Neural cell (in vitro differentiated cells): ENCODE measurements at regions not wholly inside any gene's neighbourhood (a gene's known extent, or its start where the extent isn't known, plus 50 kb on each side); places are given as distances from the start of the nearest gene placed in this dataset.

ENCODE experiments used
- H2AFZ ChIP-seq: fragments of 200-600, 300-800 bp; sonication (generic), shearing (Covaris generic); 2 replicates; pipeline ENCODE4 v1.6.0; 2014; ENCODE audit warnings: low read depth, mild to moderate bottlenecking, antibody characterized with exemption, low read length, moderate library complexity
- H3F3A ChIP-seq: fragments of 200-600 bp; shearing (Covaris generic); 2 replicates; pipeline ENCODE4 v1.6.1; 2016; ENCODE audit warnings: mild to moderate bottlenecking, moderate library complexity, mixed read lengths, antibody characterized with exemption, low read length; ENCODE audit not compliant: insufficient read depth, poor library complexity, severe bottlenecking
- H3K27ac ChIP-seq: fragments of 200-600, 300-800 bp; sonication (generic), shearing (Covaris generic); 2 replicates; pipeline ENCODE4 v1.5.1; 2014; ENCODE audit warnings: mild to moderate bottlenecking, low read length, moderate library complexity
- H3K27me3 ChIP-seq: fragments of 300-800, 200-600 bp; sonication (generic), shearing (Covaris generic); 2 replicates; pipeline ENCODE4 v1.6.0; 2014; ENCODE audit warnings: mild to moderate bottlenecking, low read depth, low read length, moderate library complexity; ENCODE audit not compliant: insufficient read depth
- H3K36me3 ChIP-seq: fragments of 300-800, 200-600 bp; sonication (generic), shearing (Covaris generic); 2 replicates; pipeline ENCODE4 v1.5.1; 2014; ENCODE audit warnings: mild to moderate bottlenecking, antibody characterized with exemption, low read length, moderate library complexity; ENCODE audit not compliant: insufficient read depth
- H3K4me2 ChIP-seq: fragments of 300-800, 200-600 bp; sonication (generic), shearing (Covaris generic); 2 replicates; pipeline ENCODE4 v1.6.0; 2014; ENCODE audit warnings: mild to moderate bottlenecking, low read length
- H3K4me3 ChIP-seq: fragments of 300-800, 200-600 bp; sonication (generic), shearing (Covaris generic); 2 replicates; pipeline ENCODE4 v1.5.1; 2014; ENCODE audit warnings: mild to moderate bottlenecking, low read length, moderate library complexity
- H3K79me2 ChIP-seq: fragments of 200-600 bp; shearing (Covaris generic); replicated peaks from 2 replicates; pipeline ENCODE4 v1.6.0; 2014; ENCODE audit warnings: mild to moderate bottlenecking, low read length, moderate library complexity; ENCODE audit not compliant: insufficient read depth
- H3K9ac ChIP-seq: fragments of 300-800, 200-600 bp; sonication (generic), shearing (Covaris generic); 2 replicates; pipeline ENCODE4 v1.6.1; 2016; ENCODE audit warnings: mild to moderate bottlenecking, low read length, mixed read lengths
- H3K9me2 ChIP-seq: fragments of 200-600 bp; shearing (Covaris generic); 2 replicates; pipeline ENCODE4 v1.6.1; 2016; ENCODE audit warnings: mild to moderate bottlenecking, low read length, mixed read lengths; ENCODE audit not compliant: insufficient read depth
- H3K9me3 ChIP-seq: fragments of 200-600, 300-800 bp; sonication (generic), shearing (Covaris generic); 2 replicates; pipeline ENCODE4 v1.6.1; 2016; ENCODE audit warnings: mild to moderate bottlenecking, mixed run types, low read length, moderate library complexity, mixed read lengths
- H4K20me1 ChIP-seq: fragments of 200-600 bp; shearing (Covaris generic); 2 replicates; pipeline ENCODE4 v1.6.1; 2016; ENCODE audit warnings: mild to moderate bottlenecking, mixed run types; ENCODE audit not compliant: insufficient read depth
- EP300 ChIP-seq: fragments of 450-650 bp; conservative IDR thresholded peaks from 2 replicates; pipeline ENCODE4 v1.6.1; 2014; ENCODE audit warnings: antibody characterized with exemption, mild to moderate bottlenecking, moderate library complexity; ENCODE audit not compliant: poor library complexity, severe bottlenecking
- EZH2 ChIP-seq: fragments of 200-600, 300-800 bp; shearing (Covaris generic), sonication (generic); IDR thresholded peaks from 2 replicates; pipeline ENCODE4 v1.6.1; 2014; ENCODE audit warnings: antibody characterized with exemption, low read length, borderline replicate concordance, mild to moderate bottlenecking; ENCODE audit not compliant: insufficient read depth, poor library complexity, severe bottlenecking
- MXI1 ChIP-seq: fragments of 450-650 bp; conservative IDR thresholded peaks from 2 replicates; pipeline ENCODE4 v1.6.1; 2014; ENCODE audit warnings: antibody characterized with exemption, mild to moderate bottlenecking; ENCODE audit not compliant: poor library complexity, severe bottlenecking
- POLR2AphosphoS5 ChIP-seq: IDR thresholded peaks from 2 replicates; pipeline ENCODE4 v1.6.1; 2012
- RAD21 ChIP-seq: fragments of 450-650 bp; conservative IDR thresholded peaks from 2 replicates; pipeline ENCODE4 v1.6.1; 2014; ENCODE audit warnings: antibody characterized with exemption, mild to moderate bottlenecking, moderate library complexity
- SMC3 ChIP-seq: fragments of 450-650 bp; conservative IDR thresholded peaks from 2 replicates; pipeline ENCODE4 v1.6.1; 2014; ENCODE audit warnings: antibody characterized with exemption, mild to moderate bottlenecking, moderate library complexity; ENCODE audit not compliant: poor library complexity
- TAF1 ChIP-seq: IDR thresholded peaks from 2 replicates; pipeline ENCODE4 v1.6.1; 2012; ENCODE audit warnings: low read depth
- TF ChIP-seq, protein P1 (sequence below): fragments of 450-650 bp; IDR thresholded peaks from 2 replicates; pipeline ENCODE4 v1.5.1; 2014; ENCODE audit warnings: antibody characterized with exemption, mild to moderate bottlenecking, moderate library complexity; ENCODE audit not compliant: poor library complexity, severe bottlenecking
- TF ChIP-seq, protein P2 (sequence below): IDR thresholded peaks from 2 replicates; pipeline ENCODE4 v1.6.1; 2012; ENCODE audit warnings: borderline replicate concordance

DNA sequence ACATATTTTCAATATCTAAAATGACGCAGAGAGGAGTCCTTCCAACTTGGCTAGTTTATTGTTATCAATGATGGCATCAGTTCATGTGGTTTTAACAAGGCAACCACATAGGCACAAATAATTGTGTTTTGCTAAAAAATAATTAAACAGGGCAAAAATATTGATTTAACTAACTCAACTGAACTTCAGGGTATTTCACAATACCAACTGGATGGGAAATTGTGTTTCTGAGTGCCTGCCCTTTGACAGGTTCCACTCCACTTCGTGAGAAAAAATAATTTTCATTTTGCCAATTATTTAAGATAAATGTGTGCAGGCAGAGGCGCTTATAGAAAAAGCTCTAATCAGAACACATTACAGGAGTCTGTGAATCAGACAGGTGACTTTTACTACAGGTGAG lies 689.3 kb upstream of the CCDC54 start:
- no peaks in the 10 kb centered on the region for H3F3A ChIP-seq
- no peaks in the 10 kb centered on the region for H3K9me3 ChIP-seq
- H3K9ac ChIP-seq, result no peak overlapping the region
- no peaks in the 10 kb centered on the region for H3K9me2 ChIP-seq
- H3K4me2 ChIP-seq, result no peak overlapping the region
- no peak overlapping the region for H3K27ac ChIP-seq
- no peak overlapping the region for H2AFZ ChIP-seq
- no peaks in the 10 kb centered on the region for H3K27me3 ChIP-seq
- no peak overlapping the region for H3K4me3 ChIP-seq
- TF ChIP-seq TAF1 (no peak), POLR2AphosphoS5 (no peak), EP300 (no peak), EZH2 (no peak), SMC3 (no peak), MXI1 (no peak), RAD21 (no peak)
- TF ChIP-seq, protein P1, sequence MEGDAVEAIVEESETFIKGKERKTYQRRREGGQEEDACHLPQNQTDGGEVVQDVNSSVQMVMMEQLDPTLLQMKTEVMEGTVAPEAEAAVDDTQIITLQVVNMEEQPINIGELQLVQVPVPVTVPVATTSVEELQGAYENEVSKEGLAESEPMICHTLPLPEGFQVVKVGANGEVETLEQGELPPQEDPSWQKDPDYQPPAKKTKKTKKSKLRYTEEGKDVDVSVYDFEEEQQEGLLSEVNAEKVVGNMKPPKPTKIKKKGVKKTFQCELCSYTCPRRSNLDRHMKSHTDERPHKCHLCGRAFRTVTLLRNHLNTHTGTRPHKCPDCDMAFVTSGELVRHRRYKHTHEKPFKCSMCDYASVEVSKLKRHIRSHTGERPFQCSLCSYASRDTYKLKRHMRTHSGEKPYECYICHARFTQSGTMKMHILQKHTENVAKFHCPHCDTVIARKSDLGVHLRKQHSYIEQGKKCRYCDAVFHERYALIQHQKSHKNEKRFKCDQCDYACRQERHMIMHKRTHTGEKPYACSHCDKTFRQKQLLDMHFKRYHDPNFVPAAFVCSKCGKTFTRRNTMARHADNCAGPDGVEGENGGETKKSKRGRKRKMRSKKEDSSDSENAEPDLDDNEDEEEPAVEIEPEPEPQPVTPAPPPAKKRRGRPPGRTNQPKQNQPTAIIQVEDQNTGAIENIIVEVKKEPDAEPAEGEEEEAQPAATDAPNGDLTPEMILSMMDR, result no peak
- TF ChIP-seq, protein P2, sequence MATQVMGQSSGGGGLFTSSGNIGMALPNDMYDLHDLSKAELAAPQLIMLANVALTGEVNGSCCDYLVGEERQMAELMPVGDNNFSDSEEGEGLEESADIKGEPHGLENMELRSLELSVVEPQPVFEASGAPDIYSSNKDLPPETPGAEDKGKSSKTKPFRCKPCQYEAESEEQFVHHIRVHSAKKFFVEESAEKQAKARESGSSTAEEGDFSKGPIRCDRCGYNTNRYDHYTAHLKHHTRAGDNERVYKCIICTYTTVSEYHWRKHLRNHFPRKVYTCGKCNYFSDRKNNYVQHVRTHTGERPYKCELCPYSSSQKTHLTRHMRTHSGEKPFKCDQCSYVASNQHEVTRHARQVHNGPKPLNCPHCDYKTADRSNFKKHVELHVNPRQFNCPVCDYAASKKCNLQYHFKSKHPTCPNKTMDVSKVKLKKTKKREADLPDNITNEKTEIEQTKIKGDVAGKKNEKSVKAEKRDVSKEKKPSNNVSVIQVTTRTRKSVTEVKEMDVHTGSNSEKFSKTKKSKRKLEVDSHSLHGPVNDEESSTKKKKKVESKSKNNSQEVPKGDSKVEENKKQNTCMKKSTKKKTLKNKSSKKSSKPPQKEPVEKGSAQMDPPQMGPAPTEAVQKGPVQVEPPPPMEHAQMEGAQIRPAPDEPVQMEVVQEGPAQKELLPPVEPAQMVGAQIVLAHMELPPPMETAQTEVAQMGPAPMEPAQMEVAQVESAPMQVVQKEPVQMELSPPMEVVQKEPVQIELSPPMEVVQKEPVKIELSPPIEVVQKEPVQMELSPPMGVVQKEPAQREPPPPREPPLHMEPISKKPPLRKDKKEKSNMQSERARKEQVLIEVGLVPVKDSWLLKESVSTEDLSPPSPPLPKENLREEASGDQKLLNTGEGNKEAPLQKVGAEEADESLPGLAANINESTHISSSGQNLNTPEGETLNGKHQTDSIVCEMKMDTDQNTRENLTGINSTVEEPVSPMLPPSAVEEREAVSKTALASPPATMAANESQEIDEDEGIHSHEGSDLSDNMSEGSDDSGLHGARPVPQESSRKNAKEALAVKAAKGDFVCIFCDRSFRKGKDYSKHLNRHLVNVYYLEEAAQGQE, result no peak
- no peaks in the 10 kb centered on the region for H3K36me3 ChIP-seq
- H3K79me2 ChIP-seq, result no peaks in the 10 kb centered on the region
- H4K20me1 ChIP-seq, result no peaks in the 10 kb centered on the region

DNA sequence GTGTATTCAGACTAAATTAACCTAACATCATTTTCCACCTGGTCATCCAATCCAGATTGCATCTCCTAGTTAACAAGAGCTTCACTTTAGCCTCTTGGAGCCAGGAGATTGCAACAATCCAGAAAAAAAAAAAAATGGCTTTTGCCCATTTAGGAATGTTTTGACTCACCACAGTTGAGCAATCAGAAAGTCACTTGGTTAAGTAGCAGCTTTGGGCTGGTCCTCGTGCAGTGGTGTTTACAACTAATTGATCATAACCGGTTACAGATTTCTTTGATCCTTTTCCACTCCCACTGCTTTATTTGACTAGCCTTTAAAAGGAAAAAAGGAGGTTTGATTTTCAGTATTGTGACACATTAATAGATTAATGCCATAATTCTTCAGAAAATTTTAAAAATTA lies 688.8 kb upstream of the CCDC54 start:
- Histone ChIP-seq H3K9me3 (no peaks in the 10 kb centered on the region), H3F3A (no peaks in the 10 kb centered on the region), H2AFZ (no peak overlapping the region), H3K27ac (no peak overlapping the region), H3K9ac (no peak overlapping the region), H3K4me3 (no peak overlapping the region), H3K36me3 (no peaks in the 10 kb centered on the region), H3K79me2 (no peaks in the 10 kb centered on the region), H4K20me1 (no peaks in the 10 kb centered on the region), H3K9me2 (no peaks in the 10 kb centered on the region), H3K4me2 (no peak overlapping the region), H3K27me3 (no peaks in the 10 kb centered on the region)
- TF ChIP-seq RAD21 (no peak), TAF1 (no peak), POLR2AphosphoS5 (no peak), EP300 (no peak), MXI1 (no peak), SMC3 (no peak), EZH2 (no peak)
- TF ChIP-seq, protein P1, result no peak
- TF ChIP-seq, protein P2, result no peak
